ENCODE measurements at regions not wholly inside any gene's neighbourhood (a gene's known extent, or its start where the extent isn't known, plus 50 kb on each side); places are given as distances from the start of the nearest gene placed in this dataset.
"Not testable (repeated sequence)": the region's sequence is repeated elsewhere in the genome, so short reads cannot be mapped to it uniquely, and the experiment has no call there.

GRCh38 chr3:177855021-177855420 lies 657.7 kb upstream of the TBL1XR1 start:
- no peak overlapping the region for H2AFZ ChIP-seq
- H3K36me3 ChIP-seq (ENCODE audit: low read depth) = no peaks in the 10 kb centered on the region
- BruUV-seq (replicated peaks) = no TSS peak
- intact Hi-C loops (cut with micrococcal nuclease; ENCODE audit: unreplicated experiment) = no loop called here
- no peak overlapping the region for H3K4me2 ChIP-seq
- CTCF ChIA-PET = interaction anchor here (0.6 kb wide), 1 partner anchor 51 kb away, joined by 3 read pairs; no protein-coding TSS in a partner anchor
- POLR2A ChIA-PET (ENCODE audit: unreplicated experiment) = no interaction called here
- H3K9me2 ChIP-seq (ENCODE audit: insufficient read depth) = peaks cover 5% of the 10 kb centered on the region; the same call in 1 of the 2 replicates
- no peaks in the 10 kb centered on the region for H3K27me3 ChIP-seq (ENCODE audit: insufficient read depth, low read depth)
- H3K79me2 ChIP-seq (ENCODE audit: low read depth) = no peaks in the 10 kb centered on the region
- H3K27ac ChIP-seq = no peak overlapping the region
- DNase-seq = no peak
- H3K4me1 ChIP-seq (replicated peaks; ENCODE audit: insufficient read depth) = peaks cover 11% of the 10 kb centered on the region; the same call in 1 of the 2 replicates
- H3K4me3 ChIP-seq = no peak overlapping the region
- H4K20me1 ChIP-seq (ENCODE audit: insufficient read depth) = no peaks in the 10 kb centered on the region
- H3F3A ChIP-seq (ENCODE audit: insufficient read depth, low read depth) = no peaks in the 10 kb centered on the region; the same call in 1 of the 2 replicates
- peaks cover 16% of the 10 kb centered on the region; the same call in 1 of the 2 replicates for H3K9me3 ChIP-seq (ENCODE audit: insufficient read depth, low read depth)
- TF ChIP-seq CTCF (conservative IDR thresholded peaks at IDR 0.05) (no peak), EZH2 (IDR thresholded peaks at IDR 0.05; ENCODE audit: low read depth) (no peak)

GRCh38 chr3:177860184-177860583 lies 662.9 kb upstream of the TBL1XR1 start:
- Histone ChIP-seq H4K20me1 (ENCODE audit: insufficient read depth) (no peaks in the 10 kb centered on the region), H3F3A (ENCODE audit: insufficient read depth, low read depth) (no peaks in the 10 kb centered on the region), H3K4me3 (no peak overlapping the region), H3K27me3 (ENCODE audit: insufficient read depth, low read depth) (no peaks in the 10 kb centered on the region), H3K36me3 (ENCODE audit: low read depth) (no peaks in the 10 kb centered on the region), H3K79me2 (ENCODE audit: low read depth) (no peaks in the 10 kb centered on the region), H3K9me3 (ENCODE audit: insufficient read depth, low read depth) (peaks cover 25% of the 10 kb centered on the region), H2AFZ (no peak overlapping the region), H3K4me1 (replicated peaks; ENCODE audit: insufficient read depth) (no peaks in the 10 kb centered on the region), H3K27ac (no peak overlapping the region), H3K4me2 (no peak overlapping the region), H3K9me2 (ENCODE audit: insufficient read depth) (peaks cover 1% of the 10 kb centered on the region; the same call in 1 of the 2 replicates)
- ChIA-PET CTCF (no interaction called here), POLR2A (ENCODE audit: unreplicated experiment) (no interaction called here)
- no peak for TF ChIP-seq CTCF (conservative IDR thresholded peaks at IDR 0.05)
- TF ChIP-seq EZH2 (IDR thresholded peaks at IDR 0.05; ENCODE audit: low read depth) = no peak
- no peak for DNase-seq
- no TSS peak for BruUV-seq (replicated peaks)
- intact Hi-C loops (cut with micrococcal nuclease; ENCODE audit: unreplicated experiment) = no loop called here

GRCh38 chr3:177862962-177863491 lies 665.7 kb upstream of the TBL1XR1 start:
- Histone ChIP-seq H3K4me2 (no peak overlapping the region), H3K4me3 (no peak overlapping the region), H3K27ac (no peak overlapping the region), H3K9me3 (ENCODE audit: insufficient read depth, low read depth) (peaks cover 25% of the 10 kb centered on the region), H3K27me3 (ENCODE audit: insufficient read depth, low read depth) (no peaks in the 10 kb centered on the region), H2AFZ (no peak overlapping the region), H3K79me2 (ENCODE audit: low read depth) (no peaks in the 10 kb centered on the region), H3K4me1 (replicated peaks; ENCODE audit: insufficient read depth) (no peaks in the 10 kb centered on the region), H4K20me1 (ENCODE audit: insufficient read depth) (no peaks in the 10 kb centered on the region), H3K9me2 (ENCODE audit: insufficient read depth) (no peaks in the 10 kb centered on the region), H3K36me3 (ENCODE audit: low read depth) (no peaks in the 10 kb centered on the region), H3F3A (ENCODE audit: insufficient read depth, low read depth) (no peaks in the 10 kb centered on the region)
- intact Hi-C loops (cut with micrococcal nuclease; ENCODE audit: unreplicated experiment) = no loop called here
- BruUV-seq (replicated peaks) = no TSS peak
- POLR2A ChIA-PET (ENCODE audit: unreplicated experiment) = no interaction called here
- CTCF ChIA-PET = no interaction called here
- DNase-seq = no peak
- TF ChIP-seq CTCF (conservative IDR thresholded peaks at IDR 0.05) = no peak
- TF ChIP-seq EZH2 (IDR thresholded peaks at IDR 0.05; ENCODE audit: low read depth) = no peak

- H3F3A ChIP-seq (ENCODE audit: insufficient read depth, low read depth); H2AFZ ChIP-seq; H3K27me3 ChIP-seq (ENCODE audit: insufficient read depth, low read depth); H3K4me3 ChIP-seq; H3K4me1 ChIP-seq (replicated peaks; ENCODE audit: insufficient read depth); H3K79me2 ChIP-seq (ENCODE audit: low read depth); DNase-seq; CTCF ChIA-PET; intact Hi-C loops (cut with micrococcal nuclease; ENCODE audit: unreplicated experiment); H3K4me2 ChIP-seq; BruUV-seq (replicated peaks); H3K36me3 ChIP-seq (ENCODE audit: low read depth); H3K27ac ChIP-seq; H3K9me2 ChIP-seq (ENCODE audit: insufficient read depth); H4K20me1 ChIP-seq (ENCODE audit: insufficient read depth): not testable (repeated sequence)
- POLR2A ChIA-PET (ENCODE audit: unreplicated experiment) = interaction anchor here (0.7 kb wide), 1 partner anchor 25 kb away, joined by 4 read pairs; no protein-coding TSS in a partner anchor
- peaks cover 20% of the 10 kb centered on the region; the same call in 1 of the 2 replicates for H3K9me3 ChIP-seq (ENCODE audit: insufficient read depth, low read depth)
Observed at GRCh38 chr3:177871267-177871666, 665.0 kb upstream of the KCNMB2 start.

Data from PC-9 (cell line).